ENCODE measurements at regions not wholly inside any gene's neighbourhood (a gene's known extent, or its start where the extent isn't known, plus 50 kb on each side); places are given as distances from the start of the nearest gene placed in this dataset.

DNA sequence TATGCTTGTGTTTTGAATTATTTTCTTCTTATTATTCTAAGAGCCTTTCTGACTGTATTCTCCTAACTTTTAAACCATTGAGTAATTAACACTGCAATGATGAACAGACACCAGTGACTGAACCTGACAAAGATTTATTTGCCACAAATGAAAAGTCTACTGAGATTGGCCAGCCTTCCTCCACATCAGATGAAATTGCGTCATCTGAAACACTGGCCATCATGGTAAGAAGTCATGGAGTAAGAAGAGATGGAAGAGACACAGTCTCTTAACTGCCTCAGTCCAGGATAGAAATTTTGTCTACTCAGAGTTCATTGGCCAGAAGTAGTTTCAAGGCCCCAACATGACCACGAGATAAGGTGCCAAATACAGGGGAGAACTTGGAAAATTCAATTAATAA lies 357.8 kb downstream of the BMPER start:
- Histone ChIP-seq H4K8ac (ENCODE audit: extremely low read depth, insufficient read depth, low read length) (no peak overlapping the region), H3K79me1 (ENCODE audit: low read depth, low read length) (no peaks in the 10 kb centered on the region), H3K4ac (replicated peaks; ENCODE audit: insufficient read length, low read depth, low read length) (no peak overlapping the region), H2BK5ac (ENCODE audit: low read depth, low read length) (no peak overlapping the region), H4K91ac (replicated peaks; ENCODE audit: insufficient read length, low read length) (no peak overlapping the region), H2BK12ac (ENCODE audit: low read depth, low read length) (no peak overlapping the region), H3K36me3 (ENCODE audit: control insufficient read depth in 2 of 4, insufficient read depth in 4 of 4, low read length in 3 of 4) (no peaks in the 10 kb centered on the region), H4K20me1 (replicated peaks in 1 of 2; ENCODE audit: control insufficient read depth in 1 of 2, insufficient read depth in 2 of 2, low read length in 2 of 2) (no peaks in the 10 kb centered on the region), H3K23me2 (ENCODE audit: low read depth, low read length) (no peaks in the 10 kb centered on the region; the same call in 1 of the 2 replicates), H2AK5ac (ENCODE audit: low read depth, low read length) (no peak overlapping the region), H2BK120ac (replicated peaks; ENCODE audit: low read depth, low read length) (no peak overlapping the region), H3K4me3 (ENCODE audit: extremely low read depth in 1 of 4, insufficient read depth in 2 of 4, low read depth in 3 of 4, low read length in 4 of 4) (no peak overlapping the region), H3K23ac (ENCODE audit: insufficient read length) (no peak overlapping the region), H3K4me2 (ENCODE audit: insufficient read depth in 1 of 2, low read depth in 2 of 2, low read length in 2 of 2) (no peak overlapping the region), H3K9ac (replicated peaks in 1 of 4; ENCODE audit: extremely low read depth in 1 of 4, low read depth in 3 of 4, low read length in 3 of 4) (no peak overlapping the region), H3K27me3 (replicated peaks in 1 of 4; ENCODE audit: control insufficient read depth in 3 of 4, extremely low read depth in 1 of 4, insufficient read depth in 3 of 4, low read length in 3 of 4) (no peaks in the 10 kb centered on the region), H3K4me1 (replicated peaks in 1 of 4; ENCODE audit: control insufficient read depth in 3 of 4, insufficient read depth in 4 of 4, low read length in 3 of 4) (no peaks in the 10 kb centered on the region), H3K27ac (ENCODE audit: low read depth, low read length) (no peak overlapping the region), H2BK15ac (ENCODE audit: low read length) (no peak overlapping the region), H2AFZ (ENCODE audit: low read length) (no peak overlapping the region), H3K9me3 (ENCODE audit: insufficient read depth in 2 of 2, low read depth in 1 of 2, low read length in 1 of 2) (no peaks in the 10 kb centered on the region), H3K18ac (ENCODE audit: extremely low read depth, low read length) (no peak overlapping the region), H3K56ac (replicated peaks; ENCODE audit: insufficient read length, low read depth, low read length) (no peak overlapping the region), H3K14ac (ENCODE audit: insufficient read length) (no peak overlapping the region), H2BK20ac (ENCODE audit: low read length) (no peak overlapping the region), H3K79me2 (ENCODE audit: control insufficient read depth in 1 of 2, insufficient read depth in 2 of 2, low read length in 2 of 2) (no peaks in the 10 kb centered on the region), H4K5ac (ENCODE audit: insufficient read length, low read depth, low read length) (no peak overlapping the region)
- CTCF ChIA-PET (ENCODE audit: partially characterized antibody) = interaction anchor here (1.2 kb wide), 1 partner anchor 9 kb away, joined by 5 read pairs; no protein-coding TSS in a partner anchor
- TF ChIP-seq CREB1 (IDR thresholded peaks at IDR 0.05) (no peak), SUZ12 (IDR thresholded peaks at IDR 0.05; ENCODE audit: low read length) (no peak), EZH2 (IDR thresholded peaks at IDR 0.05; ENCODE audit: low read depth, low read length, severe bottlenecking) (no peak), FOSL1 (IDR thresholded peaks at IDR 0.05; ENCODE audit: insufficient read depth, low read depth, low read length) (no peak), EGR1 (IDR thresholded peaks at IDR 0.05; ENCODE audit: borderline replicate concordance, low read depth, low read length) (no peak), JUN (IDR thresholded peaks at IDR 0.05; ENCODE audit: low read depth, low read length) (no peak), SIRT6 (IDR thresholded peaks at IDR 0.05; ENCODE audit: low read length) (no peak), KDM1A (IDR thresholded peaks at IDR 0.05; ENCODE audit: borderline replicate concordance, low read length) (no peak), KDM4A (IDR thresholded peaks at IDR 0.05; ENCODE audit: low read depth, low read length, severe bottlenecking) (no peak), SP4 (IDR thresholded peaks at IDR 0.05; ENCODE audit: low read length) (no peak), SRF (IDR thresholded peaks at IDR 0.05; ENCODE audit: low read depth, low read length) (no peak), NRF1 (IDR thresholded peaks at IDR 0.05; ENCODE audit: low read depth, low read length) (no peak), TBP (IDR thresholded peaks at IDR 0.05; ENCODE audit: low read depth, low read length) (no peak)
- FAIRE-seq = no peak
- WGBS, 2 experiments (ENCODE audit: extremely low coverage in 1 of 2, insufficient coverage in 1 of 2, insufficient read length in 1 of 2, insufficient replicate concordance in 2 of 2, low coverage in 1 of 2, low lambda C conversion rate in 2 of 2, missing lambda C conversion rate in 1 of 2) = 84% methylated on average over 2 of the region's 2 CpGs; no CpG with 5 or more reads in 1 of the 2 experiments
- POLR2A ChIA-PET (ENCODE audit: partially characterized antibody) = no interaction called here
- DNase-seq (ENCODE audit: low read depth in 1 of 2, low spot score in 2 of 2) = no peak

Data from H1 (cell line).